HG03095 (cell line): ENCODE measurements at regions not wholly inside any gene's neighbourhood (a gene's known extent, or its start where the extent isn't known, plus 50 kb on each side); places are given as distances from the start of the nearest gene placed in this dataset.
"Not testable (repeated sequence)": the region's sequence is repeated elsewhere in the genome, so short reads cannot be mapped to it uniquely, and the experiment has no call there.

Experiments used
- ATAC-seq: cut with Tn5 transposase; IDR thresholded peaks from one replicate; pipeline ENCODE4 v1.9.1; 2021; ENCODE audit warnings: moderate library complexity; ENCODE audit not compliant: unreplicated experiment

GRCh38 chr2:187775196-187775595, 221.0 kb upstream of the TFPI start:
- ATAC-seq = peak; percentile 6

GRCh38 chr2:187775651-187776050, 221.4 kb upstream of the TFPI start:
- no peak for ATAC-seq

DNA sequence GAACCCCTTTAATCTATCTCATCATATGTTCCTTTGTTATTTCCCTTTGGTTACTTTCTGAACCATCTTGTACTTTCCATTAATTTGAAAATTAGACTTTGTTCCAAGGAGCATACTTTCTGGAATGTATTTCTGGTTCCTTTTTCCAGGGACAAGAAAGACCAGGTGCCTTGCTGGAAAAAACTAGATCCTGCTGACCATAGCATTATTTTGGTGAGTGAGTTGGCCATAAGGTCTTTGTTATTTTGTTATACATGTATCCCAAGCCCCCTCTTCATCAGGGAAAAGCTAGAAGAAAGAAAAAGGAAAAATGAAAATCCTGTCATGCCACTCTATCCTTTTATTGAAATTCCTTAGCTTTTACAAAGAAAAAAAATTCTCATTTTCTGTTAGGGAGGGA, 228.1 kb upstream of the TFPI start:
- no peak for ATAC-seq

DNA sequence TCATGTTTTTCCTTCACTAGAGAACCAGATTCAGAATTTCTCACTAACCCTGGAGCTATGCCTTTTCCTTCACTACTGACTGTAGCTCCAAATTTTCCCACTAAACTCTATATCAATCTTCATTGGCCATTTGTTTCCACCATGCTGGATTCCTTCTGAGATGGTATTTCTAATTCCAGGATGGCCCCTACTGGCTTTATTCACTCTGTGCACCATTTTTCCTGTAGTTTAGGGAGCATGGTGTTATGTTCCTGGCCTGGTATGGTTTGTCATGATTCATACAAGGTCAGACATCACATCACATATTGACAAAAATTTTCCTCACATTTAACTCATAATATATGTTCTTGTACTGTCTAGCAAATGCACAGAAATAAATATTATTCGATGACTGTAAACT, 229.2 kb upstream of the TFPI start:
- ATAC-seq = no peak

DNA sequence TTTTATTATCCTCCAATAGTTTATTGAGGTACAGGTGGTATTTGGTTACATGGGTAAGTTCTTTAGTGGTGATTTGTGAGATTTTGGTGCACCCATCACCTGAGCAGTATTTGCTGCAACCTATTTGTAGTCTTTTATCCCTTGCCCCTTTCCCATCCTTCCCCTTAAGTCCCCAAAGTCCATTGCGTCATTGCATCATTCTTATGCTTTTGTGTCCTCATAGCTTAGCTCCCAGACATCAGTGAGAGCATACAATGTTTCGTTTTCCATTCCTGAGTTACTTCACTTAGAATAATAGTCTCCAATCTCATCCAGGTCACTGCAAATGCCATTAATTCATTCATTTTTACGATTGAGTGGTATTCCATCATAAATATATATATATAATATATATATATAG, 229.9 kb upstream of the TFPI start:
- not testable (repeated sequence) for ATAC-seq

GRCh38 chr2:187799601-187800000, 245.4 kb upstream of the TFPI start:
- no peak for ATAC-seq

DNA sequence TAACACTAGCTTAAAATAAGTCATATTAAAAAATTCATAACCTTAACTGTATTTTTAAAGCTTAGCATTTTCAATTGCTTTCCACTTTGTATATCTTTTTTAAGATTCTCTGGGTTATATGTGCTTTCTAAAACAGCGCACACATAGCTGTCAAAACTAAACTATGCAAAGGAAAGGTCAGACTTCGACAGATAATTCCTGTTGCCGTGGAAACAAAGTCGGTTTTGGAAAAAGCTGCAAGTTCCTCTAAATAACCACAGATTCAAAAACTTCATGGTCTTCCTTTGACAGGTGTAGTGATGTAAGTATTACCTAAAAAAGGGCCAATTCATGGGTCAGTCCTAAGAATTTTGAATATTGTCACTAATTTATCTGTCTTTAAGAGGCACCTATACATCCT, 249.6 kb upstream of the TFPI start:
- ATAC-seq = no peak

- no peak for ATAC-seq
Measured at GRCh38 chr2:187815113-187815512, 260.9 kb upstream of the TFPI start.

DNA sequence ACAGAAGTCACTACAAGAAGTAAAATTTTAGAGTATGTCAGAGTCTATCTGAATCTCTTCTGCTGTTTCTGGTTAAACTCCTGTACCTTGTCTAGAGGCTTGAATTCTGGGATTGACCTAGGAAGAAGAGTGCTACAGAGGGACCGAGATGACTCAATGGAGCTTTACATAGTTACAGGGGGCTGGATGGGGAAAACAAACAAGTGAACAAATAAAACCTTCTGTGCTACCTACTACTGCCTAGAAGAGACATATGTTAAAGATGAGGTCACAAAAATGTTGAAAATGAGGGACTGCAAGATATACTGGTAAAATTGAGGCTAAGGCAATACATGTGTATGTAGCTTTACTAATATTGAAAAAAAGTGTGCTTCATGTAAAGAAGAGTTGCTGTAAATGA, 265.4 kb upstream of the TFPI start:
- ATAC-seq = no peak

DNA sequence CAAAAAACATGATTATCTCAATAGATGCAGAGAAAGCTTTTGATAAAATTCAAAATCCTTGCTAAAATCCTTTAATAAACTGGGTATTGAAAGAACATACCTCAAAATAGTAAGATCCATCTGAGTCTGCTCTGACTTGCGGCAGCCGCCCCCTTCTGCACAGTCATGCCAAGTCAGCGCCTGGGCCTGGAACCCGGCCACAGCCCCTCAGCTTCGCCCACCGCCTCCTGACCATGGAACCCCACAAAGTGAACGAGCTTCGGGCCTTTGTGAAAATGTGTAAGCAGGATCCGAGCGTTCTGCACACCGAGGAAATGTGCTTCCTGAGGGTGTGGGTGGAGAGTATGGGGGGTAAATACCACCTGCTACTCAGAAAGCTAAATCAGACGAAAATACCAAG, 270.9 kb upstream of the TFPI start:
- ATAC-seq = no peak

- no peak for ATAC-seq
Measured at GRCh38 chr2:187826023-187826422, 271.8 kb upstream of the TFPI start.

DNA sequence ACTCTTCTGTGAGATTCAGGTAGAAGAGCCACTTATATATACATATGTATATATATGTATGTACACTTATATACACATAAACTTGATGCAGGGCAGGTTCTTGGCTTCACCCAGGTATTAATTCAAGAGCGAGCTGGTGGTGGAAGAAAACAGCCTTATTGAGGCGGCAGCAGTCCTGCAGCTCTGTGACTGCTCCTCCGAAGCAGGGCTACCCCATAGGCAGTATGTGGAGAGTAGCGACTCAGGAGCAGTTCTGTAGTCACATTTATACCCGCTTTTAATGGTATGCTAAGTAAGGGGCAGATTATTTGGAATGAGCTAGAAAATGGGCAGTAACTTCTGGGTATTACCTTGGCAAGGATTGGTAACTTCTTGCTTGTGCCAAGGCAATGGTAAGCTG, 280.6 kb upstream of the TFPI start:
- ATAC-seq = no peak

GRCh38 chr2:187838690-187839089, 284.5 kb upstream of the TFPI start:
- ATAC-seq = no peak

DNA sequence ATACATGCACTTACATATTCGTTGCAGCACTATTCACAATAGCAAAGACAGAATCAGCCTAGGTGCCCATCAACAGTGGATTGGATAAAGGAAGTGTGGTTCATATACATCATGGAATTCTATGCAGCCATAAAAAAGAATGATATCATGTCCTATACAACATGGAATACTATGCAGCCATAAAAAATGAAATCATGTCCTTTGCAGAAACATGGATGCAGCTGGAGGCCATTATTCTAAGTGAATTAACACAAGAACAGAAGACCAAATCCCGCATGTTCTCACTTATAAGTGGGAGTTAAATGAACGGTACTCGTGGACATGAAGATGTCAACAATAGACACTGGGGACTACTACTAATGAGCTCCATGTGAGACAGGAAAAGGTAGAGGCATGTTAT, 288.1 kb upstream of the TFPI start:
- ATAC-seq = no peak

GRCh38 chr2:187842978-187843847, 289.0 kb upstream of the TFPI start:
- peak; percentile 81 for ATAC-seq

- no peak for ATAC-seq
Measured at GRCh38 chr2:187847245-187848208, 293.3 kb upstream of the TFPI start.

DNA sequence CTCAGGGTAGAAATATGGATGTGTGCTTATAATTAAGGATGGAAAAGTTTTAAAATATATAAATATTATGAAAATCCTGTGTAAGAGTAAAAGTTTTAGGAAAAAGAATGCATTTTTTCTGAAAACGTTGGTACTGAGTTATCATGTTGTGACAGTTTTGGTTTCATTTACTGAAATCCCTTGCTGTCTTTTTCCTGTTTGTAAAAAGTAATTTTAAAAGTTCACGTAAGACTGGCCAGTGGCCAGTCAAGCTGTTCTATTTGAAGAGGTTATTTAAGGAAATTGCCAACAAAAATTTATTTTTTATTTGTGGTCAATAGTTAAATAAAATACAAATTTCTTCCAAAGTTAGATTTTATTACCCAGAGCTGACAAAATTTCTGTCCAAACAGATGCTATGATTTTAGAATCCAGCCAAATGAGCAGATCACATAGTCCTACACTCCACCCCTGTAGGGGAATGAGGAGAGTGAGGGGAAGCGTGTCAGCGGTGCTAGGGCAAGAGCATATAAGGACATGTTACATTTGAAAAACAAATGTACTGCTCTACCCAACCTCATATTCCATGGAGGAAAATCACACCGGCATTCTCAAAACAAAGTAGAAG, 297.8 kb upstream of the TFPI start:
- ATAC-seq = no peak

- no peak for ATAC-seq
Measured at GRCh38 chr2:187853381-187853791, 299.2 kb upstream of the TFPI start.

- ATAC-seq = no peak
Measured at GRCh38 chr2:187854801-187855200, 300.6 kb upstream of the TFPI start.

DNA sequence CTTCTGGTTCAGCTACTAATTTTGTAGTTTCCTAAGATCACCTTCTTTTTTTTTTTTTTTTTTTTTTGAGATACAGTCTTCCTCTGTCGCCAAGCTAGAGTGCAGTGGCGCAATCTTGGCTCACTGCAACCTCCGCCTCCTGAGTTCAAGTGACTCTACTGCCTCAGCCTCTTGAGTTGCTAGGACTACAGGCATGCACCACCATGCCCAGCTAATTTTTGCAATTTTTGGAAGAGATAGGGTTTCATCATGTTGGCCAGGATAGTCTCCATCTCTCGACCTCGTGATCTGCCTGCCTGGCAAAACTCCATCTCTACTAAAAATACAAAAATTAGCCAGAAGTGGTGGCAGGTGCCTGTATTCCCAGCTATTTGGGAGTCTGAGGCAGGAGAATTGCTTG, 301.5 kb upstream of the TFPI start:
- no peak for ATAC-seq

DNA sequence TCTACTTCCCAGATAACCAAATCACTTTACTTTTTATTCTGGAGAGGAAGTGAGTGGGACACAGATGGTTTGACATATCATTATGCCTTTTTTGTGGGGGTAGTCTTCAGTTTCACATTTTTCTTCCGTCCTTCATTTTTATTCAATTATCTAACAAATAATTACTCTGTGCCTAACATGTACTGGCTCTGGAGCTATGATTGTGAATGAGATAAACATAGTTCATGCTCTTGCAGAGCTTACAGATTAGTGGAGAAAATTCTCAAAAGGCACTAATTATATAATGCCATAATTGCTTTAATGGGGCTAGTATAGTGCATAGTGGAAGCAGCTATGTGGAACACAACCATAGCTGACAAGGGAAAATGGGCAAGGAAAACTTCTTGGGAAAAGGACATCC, 303.6 kb upstream of the TFPI start:
- no peak for ATAC-seq
